ENCODE measurements at regions not wholly inside any gene's neighbourhood (a gene's known extent, or its start where the extent isn't known, plus 50 kb on each side); places are given as distances from the start of the nearest gene placed in this dataset.

GRCh38 chr15:79163395-79163794, 72.8 kb upstream of the RASGRF1 start:
- no peak overlapping the region for H3K4me3 ChIP-seq (ENCODE audit: low read depth, low read length)
- TF ChIP-seq CTCF (IDR thresholded peaks at IDR 0.05; ENCODE audit: low read depth, low read length) = no peak
- no peak for TF ChIP-seq POLR2A (IDR thresholded peaks at IDR 0.05; ENCODE audit: extremely low read depth, insufficient read length)
- TF ChIP-seq MYC (IDR thresholded peaks at IDR 0.05; ENCODE audit: low read depth, low read length) = no peak
- no peak for TF ChIP-seq MAX (IDR thresholded peaks at IDR 0.05; ENCODE audit: low read depth, low read length)
- DNase-seq (ENCODE audit: low read depth) = no peak

- H3K4me3 ChIP-seq (ENCODE audit: low read depth, low read length) = no peak overlapping the region
- DNase-seq (ENCODE audit: low read depth) = no peak
- no peak for TF ChIP-seq POLR2A (IDR thresholded peaks at IDR 0.05; ENCODE audit: extremely low read depth, insufficient read length)
- no peak for TF ChIP-seq CTCF (IDR thresholded peaks at IDR 0.05; ENCODE audit: low read depth, low read length)
- no peak for TF ChIP-seq MAX (IDR thresholded peaks at IDR 0.05; ENCODE audit: low read depth, low read length)
- TF ChIP-seq MYC (IDR thresholded peaks at IDR 0.05; ENCODE audit: low read depth, low read length) = no peak
Measured at GRCh38 chr15:79161837-79162508, 71.4 kb upstream of the RASGRF1 start.

- TF ChIP-seq MAX (IDR thresholded peaks at IDR 0.05; ENCODE audit: low read depth, low read length) (0 out of 2 replicates have a peak, but pooled peaks have one; percentile 3), POLR2A (IDR thresholded peaks at IDR 0.05; ENCODE audit: extremely low read depth, insufficient read length) (no peak), MYC (IDR thresholded peaks at IDR 0.05; ENCODE audit: low read depth, low read length) (no peak; the same call in 1 of the 2 replicates), CTCF (IDR thresholded peaks at IDR 0.05; ENCODE audit: low read depth, low read length) (no peak)
- DNase-seq (ENCODE audit: low read depth) = peak; percentile 82
- no peak overlapping the region for H3K4me3 ChIP-seq (ENCODE audit: low read depth, low read length)
Measured at GRCh38 chr15:79160211-79160610, 69.6 kb upstream of the RASGRF1 start.

- H3K4me3 ChIP-seq (ENCODE audit: low read depth, low read length) = no peak overlapping the region
- no peak for DNase-seq (ENCODE audit: low read depth)
- TF ChIP-seq MAX (IDR thresholded peaks at IDR 0.05; ENCODE audit: low read depth, low read length) (no peak), MYC (IDR thresholded peaks at IDR 0.05; ENCODE audit: low read depth, low read length) (no peak), CTCF (IDR thresholded peaks at IDR 0.05; ENCODE audit: low read depth, low read length) (no peak), POLR2A (IDR thresholded peaks at IDR 0.05; ENCODE audit: extremely low read depth, insufficient read length) (no peak)
Measured at GRCh38 chr15:79157631-79158592, 67.3 kb upstream of the RASGRF1 start.

GRCh38 chr15:79156704-79157375, 66.3 kb upstream of the RASGRF1 start:
- TF ChIP-seq POLR2A (IDR thresholded peaks at IDR 0.05; ENCODE audit: extremely low read depth, insufficient read length) (no peak), MYC (IDR thresholded peaks at IDR 0.05; ENCODE audit: low read depth, low read length) (no peak), CTCF (IDR thresholded peaks at IDR 0.05; ENCODE audit: low read depth, low read length) (no peak), MAX (IDR thresholded peaks at IDR 0.05; ENCODE audit: low read depth, low read length) (no peak)
- no peak overlapping the region for H3K4me3 ChIP-seq (ENCODE audit: low read depth, low read length)
- DNase-seq (ENCODE audit: low read depth) = no peak

Data from NB4 (cell line).